Stimulated activated CD8-positive, alpha-beta memory T cell treated with anti-CD3 and anti-CD28 coated beads, Interleukin-15, amount 100 ng/mL, for 4 hours (primary cell): ENCODE measurements at regions not wholly inside any gene's neighbourhood (a gene's known extent, or its start where the extent isn't known, plus 50 kb on each side); places are given as distances from the start of the nearest gene placed in this dataset.
"Not testable (repeated sequence)": the region's sequence is repeated elsewhere in the genome, so short reads cannot be mapped to it uniquely, and the experiment has no call there.

Experiments
- DNase-seq, 2 donors: peaks; one replicate each; pipeline ENCODE4 v3.0.0-alpha.2; 2020; ENCODE audit warnings: low read depth in 2 of 2

DNA sequence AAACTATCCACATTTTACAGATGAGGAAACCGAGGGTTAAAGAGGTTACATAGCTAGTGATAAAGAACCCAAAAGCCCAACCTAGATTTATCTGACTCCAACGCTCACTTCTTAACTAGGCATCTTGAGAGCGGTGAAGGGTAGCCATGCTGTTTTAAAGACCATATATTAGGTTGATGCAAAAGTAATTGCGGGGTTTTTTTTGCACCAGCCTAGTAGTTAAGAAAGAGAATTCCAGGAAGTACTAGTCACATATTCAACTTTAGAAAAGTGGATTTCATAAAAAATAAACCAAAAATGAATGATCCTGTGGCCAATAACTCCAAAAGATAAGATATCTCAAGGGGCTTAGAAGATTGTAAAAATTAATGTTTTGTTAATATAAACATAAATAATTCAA lies 162.1 kb downstream of the GLUL start:
- no peak for DNase-seq

- no peak for DNase-seq
Observed at GRCh38 chr1:182227864-182228547, 163.6 kb downstream of the GLUL start.

- DNase-seq, result no peak
Observed at GRCh38 chr1:182226618-182227017, 165.0 kb downstream of the GLUL start.

DNA sequence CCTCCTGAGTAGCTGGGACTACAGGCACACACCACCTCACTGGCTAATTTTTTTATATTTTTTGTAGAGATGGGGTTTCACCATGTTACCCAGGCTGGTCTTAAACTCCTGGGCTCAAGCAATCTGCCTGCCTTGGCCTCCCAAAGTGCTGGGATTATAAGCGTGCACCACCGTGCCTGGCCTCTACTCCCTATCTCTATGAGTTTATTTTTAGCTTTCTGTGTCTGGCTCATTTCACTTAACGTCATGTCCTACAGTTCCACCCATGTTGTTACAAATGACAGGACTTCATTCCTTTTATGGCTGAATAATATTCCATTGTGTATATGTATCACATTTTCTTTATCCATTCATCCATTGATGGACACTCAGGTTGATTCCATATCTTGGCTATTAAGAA lies 164.2 kb upstream of the ZNF648 start:
- DNase-seq, result not testable (repeated sequence)

GRCh38 chr1:182221990-182222389 lies 160.5 kb upstream of the ZNF648 start:
- DNase-seq, result not testable (repeated sequence)

- DNase-seq, result not testable (repeated sequence)
Observed at GRCh38 chr1:182221367-182221766, 159.9 kb upstream of the ZNF648 start.

DNA sequence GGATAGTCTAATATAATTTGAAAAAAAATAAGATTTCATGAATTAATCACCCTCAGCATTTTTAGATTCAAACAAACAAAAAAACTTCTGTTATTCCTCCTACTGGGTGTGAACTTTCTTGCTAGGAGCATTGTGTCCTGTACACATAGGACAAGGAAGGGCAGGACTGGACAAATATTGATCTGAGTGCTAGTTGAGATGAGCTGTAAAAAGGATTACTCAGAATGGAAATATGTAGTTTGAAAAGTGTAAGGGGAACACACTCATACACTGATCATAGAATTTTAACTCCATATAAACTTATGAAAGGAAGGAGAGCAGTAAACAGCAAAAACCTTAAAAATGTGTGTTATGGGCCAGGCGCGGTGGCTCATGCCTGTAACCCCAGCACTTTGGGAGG lies 156.5 kb upstream of the ZNF648 start:
- DNase-seq, result no peak

GRCh38 chr1:182217071-182217470 lies 155.6 kb upstream of the ZNF648 start:
- DNase-seq, result no peak

GRCh38 chr1:182215764-182216163 lies 154.3 kb upstream of the ZNF648 start:
- DNase-seq, result no peak

- no peak for DNase-seq
Observed at GRCh38 chr1:182213163-182213562, 151.7 kb upstream of the ZNF648 start.

- DNase-seq, result no peak
Observed at GRCh38 chr1:182211386-182211785, 149.9 kb upstream of the ZNF648 start.

DNA sequence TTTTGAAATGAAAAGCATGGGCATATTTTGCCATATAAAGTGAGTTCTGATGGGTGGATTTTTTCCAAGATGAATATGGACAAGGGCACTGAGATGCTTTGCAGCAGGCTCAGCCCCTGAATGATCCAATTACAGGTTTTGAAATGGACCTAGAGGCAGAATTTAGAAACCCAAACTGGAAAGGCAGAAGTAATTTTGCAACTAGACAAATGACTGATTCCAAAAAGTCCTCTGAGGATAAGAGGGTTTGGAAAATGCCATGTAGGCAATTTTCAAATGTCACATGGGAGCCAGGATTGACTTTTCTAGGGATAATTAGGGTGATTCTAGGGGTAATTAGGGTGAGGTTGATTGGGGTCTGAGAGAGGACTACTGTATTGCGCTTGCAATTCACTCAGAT lies 148.9 kb upstream of the ZNF648 start:
- no peak for DNase-seq

- no peak for DNase-seq
Observed at GRCh38 chr1:182207300-182207699, 145.8 kb upstream of the ZNF648 start.

- no peak for DNase-seq
Observed at GRCh38 chr1:182206626-182207239, 145.2 kb upstream of the ZNF648 start.

- no peak for DNase-seq
Observed at GRCh38 chr1:182205351-182206022, 144.0 kb upstream of the ZNF648 start.

- no peak for DNase-seq
Observed at GRCh38 chr1:182203191-182203875, 141.8 kb upstream of the ZNF648 start.

DNA sequence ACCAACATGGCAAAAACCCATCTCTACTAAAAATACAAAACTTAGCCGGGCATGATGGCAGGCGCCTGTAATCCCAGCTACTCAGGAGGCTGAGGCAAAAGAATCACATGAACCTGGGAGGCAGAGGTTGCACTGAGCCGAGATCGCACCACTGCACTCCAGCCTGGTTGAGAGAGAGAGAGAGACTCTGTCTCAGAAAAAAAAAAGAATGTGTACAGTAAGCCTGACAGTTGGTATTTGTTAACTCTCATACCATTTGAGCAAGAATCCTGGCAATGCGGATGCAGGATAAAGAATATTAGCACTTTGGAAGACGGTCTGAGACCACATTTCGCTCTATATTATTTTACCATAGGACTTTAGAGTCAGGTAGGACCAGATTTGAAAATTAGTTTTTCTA lies 140.0 kb upstream of the ZNF648 start:
- not testable (repeated sequence) for DNase-seq

DNA sequence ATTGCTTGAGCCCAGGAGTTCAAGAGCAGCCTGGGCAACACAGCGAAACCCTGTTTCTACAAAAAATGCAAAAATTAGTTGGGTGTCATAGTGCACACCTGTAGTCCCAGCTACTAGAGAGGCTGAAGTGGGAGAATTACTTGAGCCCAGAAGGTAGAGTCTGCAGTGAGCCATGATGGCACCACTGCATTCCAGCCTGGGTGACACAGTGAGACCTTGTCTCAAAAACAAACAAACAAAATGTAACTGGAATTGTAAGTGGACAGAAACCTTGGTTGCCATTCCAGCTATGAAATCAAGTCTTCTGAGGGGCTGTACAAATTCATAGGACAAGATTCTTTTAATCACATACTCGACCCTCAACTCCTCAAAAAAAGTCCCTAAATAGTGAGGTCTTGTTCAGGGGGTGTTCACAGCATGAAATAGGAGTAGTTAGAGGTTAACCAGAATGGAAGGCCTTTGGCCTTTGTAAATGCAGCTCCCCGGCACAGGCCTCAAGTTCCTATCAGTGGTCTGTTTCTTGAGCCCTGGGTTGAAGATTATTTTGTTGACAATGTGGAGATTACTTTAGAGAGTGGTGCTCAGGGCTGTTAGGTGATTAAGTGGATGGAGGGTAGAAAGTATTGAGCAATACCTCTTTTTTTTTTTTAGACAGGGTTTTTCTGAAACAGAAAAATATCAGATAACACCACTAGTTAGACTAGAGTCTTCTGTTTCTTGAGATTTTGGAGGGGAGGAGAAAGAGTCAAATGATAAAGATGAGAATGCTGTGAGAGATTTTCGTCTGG lies 138.7 kb upstream of the ZNF648 start:
- DNase-seq, result no peak

- DNase-seq, result no peak
Observed at GRCh38 chr1:182198006-182198605, 136.6 kb upstream of the ZNF648 start.

DNA sequence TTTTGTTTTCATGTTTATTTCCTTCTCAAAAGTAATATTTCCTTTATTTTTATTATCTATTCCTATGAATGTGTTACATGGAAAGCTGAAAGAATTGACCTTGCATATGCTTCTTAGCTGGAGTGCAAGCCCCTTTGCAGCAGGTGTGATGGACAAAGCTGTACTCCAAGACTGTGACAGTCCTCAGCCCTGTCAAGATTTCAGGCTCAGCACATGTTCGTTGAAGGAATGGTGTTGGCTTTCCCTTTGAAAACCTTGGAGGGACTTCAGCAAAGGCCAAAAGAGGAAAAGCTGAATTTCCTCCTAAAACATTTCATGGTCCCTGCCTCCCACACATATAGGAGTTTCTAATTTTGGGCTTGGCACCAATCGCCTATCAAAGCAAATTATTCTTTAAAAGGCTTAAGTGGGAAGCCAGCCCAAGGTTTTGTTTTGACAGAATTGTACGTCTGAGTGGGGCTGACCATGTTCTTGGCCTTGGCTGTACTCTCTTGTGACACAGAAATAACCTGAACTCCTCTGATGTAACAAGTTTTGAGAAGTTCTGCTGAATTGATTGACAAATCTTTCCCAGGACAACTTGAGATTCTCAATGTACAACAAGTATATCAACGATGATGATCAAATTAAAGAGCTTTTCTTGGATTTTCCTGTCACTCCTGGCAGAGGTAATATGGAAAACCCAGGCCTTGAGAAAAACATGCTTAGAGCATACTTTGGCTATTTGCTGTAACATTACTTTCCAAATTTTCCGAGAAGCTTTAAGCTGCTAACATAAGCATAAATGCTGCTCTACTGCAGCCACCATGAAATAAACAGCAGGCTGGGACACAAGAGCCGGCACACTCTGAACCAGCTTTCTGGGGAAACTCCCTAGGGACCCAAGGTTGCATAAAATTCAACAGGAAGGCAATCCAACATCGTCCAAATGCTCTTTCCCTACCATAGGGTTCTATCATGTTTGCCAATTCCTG lies 135.7 kb upstream of the ZNF648 start:
- no peak for DNase-seq
